GM18511 (cell line): ENCODE measurements at regions not wholly inside any gene's neighbourhood (a gene's known extent, or its start where the extent isn't known, plus 50 kb on each side); places are given as distances from the start of the nearest gene placed in this dataset.
"Not testable (repeated sequence)": the region's sequence is repeated elsewhere in the genome, so short reads cannot be mapped to it uniquely, and the experiment has no call there.

Experiments used
- ATAC-seq: cut with Tn5 transposase; IDR thresholded peaks from one replicate; pipeline ENCODE4 v1.9.1; 2021; ENCODE audit warnings: mild to moderate bottlenecking, moderate library complexity; ENCODE audit not compliant: unreplicated experiment

- ATAC-seq, result no peak
Measured at GRCh38 chr6:149127212-149127611, 190.3 kb upstream of the TAB2 start.

GRCh38 chr6:149128489-149129145, 188.9 kb upstream of the TAB2 start:
- no peak for ATAC-seq

- ATAC-seq, result no peak
Measured at GRCh38 chr6:149129371-149130077, 188.0 kb upstream of the TAB2 start.

- ATAC-seq, result no peak
Measured at GRCh38 chr6:149130090-149130489, 187.4 kb upstream of the TAB2 start.

- ATAC-seq, result no peak
Measured at GRCh38 chr6:149130508-149130907, 187.0 kb upstream of the TAB2 start.

- no peak for ATAC-seq
Measured at GRCh38 chr6:149131891-149132290, 185.6 kb upstream of the TAB2 start.

GRCh38 chr6:149132336-149132735, 185.2 kb upstream of the TAB2 start:
- no peak for ATAC-seq

GRCh38 chr6:149134511-149134933, 183.0 kb upstream of the TAB2 start:
- no peak for ATAC-seq

- no peak for ATAC-seq
Measured at GRCh38 chr6:149135809-149136208, 181.7 kb upstream of the TAB2 start.

- ATAC-seq, result no peak
Measured at GRCh38 chr6:149136273-149136912, 181.1 kb upstream of the TAB2 start.

- ATAC-seq, result no peak
Measured at GRCh38 chr6:149136913-149137286, 180.6 kb upstream of the TAB2 start.

GRCh38 chr6:149137594-149137993, 179.9 kb upstream of the TAB2 start:
- no peak for ATAC-seq

- no peak for ATAC-seq
Measured at GRCh38 chr6:149138089-149138488, 179.4 kb upstream of the TAB2 start.

- no peak for ATAC-seq
Measured at GRCh38 chr6:149138699-149139294, 178.7 kb upstream of the TAB2 start.

- no peak for ATAC-seq
Measured at GRCh38 chr6:149139782-149140136, 177.8 kb upstream of the TAB2 start.

GRCh38 chr6:149140137-149140909, 177.2 kb upstream of the TAB2 start:
- peak; percentile 77 for ATAC-seq

GRCh38 chr6:149140910-149141290, 176.6 kb upstream of the TAB2 start:
- ATAC-seq, result peak; percentile 77

GRCh38 chr6:149142924-149143429, 174.5 kb upstream of the TAB2 start:
- ATAC-seq, result no peak

GRCh38 chr6:149145800-149146199, 171.7 kb upstream of the TAB2 start:
- not testable (repeated sequence) for ATAC-seq

GRCh38 chr6:149147195-149147594, 170.3 kb upstream of the TAB2 start:
- ATAC-seq, result no peak
